ENCODE measurements at regions not wholly inside any gene's neighbourhood (a gene's known extent, or its start where the extent isn't known, plus 50 kb on each side); places are given as distances from the start of the nearest gene placed in this dataset.

DNA sequence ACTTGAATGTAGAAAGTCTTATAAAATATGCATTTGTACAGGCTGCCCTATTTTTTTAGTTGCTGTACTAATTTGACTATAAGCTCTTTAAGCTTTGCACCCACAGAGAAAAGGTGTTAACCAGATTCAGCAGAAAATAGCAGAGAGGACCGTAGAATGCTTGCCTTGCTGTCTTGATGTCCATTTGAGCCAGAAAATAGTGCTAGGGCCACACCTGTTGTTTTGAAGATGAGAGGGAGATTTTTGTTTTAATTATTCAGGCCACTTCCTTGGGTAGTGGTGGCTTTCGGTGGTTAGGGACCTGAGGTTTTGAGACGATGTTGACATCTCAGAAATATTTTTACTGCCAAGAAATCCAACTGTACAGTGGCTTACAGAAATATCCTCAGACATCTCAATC is 196.0 kb downstream of the SPATA31D1 start:
- TF ChIP-seq, protein P1, sequence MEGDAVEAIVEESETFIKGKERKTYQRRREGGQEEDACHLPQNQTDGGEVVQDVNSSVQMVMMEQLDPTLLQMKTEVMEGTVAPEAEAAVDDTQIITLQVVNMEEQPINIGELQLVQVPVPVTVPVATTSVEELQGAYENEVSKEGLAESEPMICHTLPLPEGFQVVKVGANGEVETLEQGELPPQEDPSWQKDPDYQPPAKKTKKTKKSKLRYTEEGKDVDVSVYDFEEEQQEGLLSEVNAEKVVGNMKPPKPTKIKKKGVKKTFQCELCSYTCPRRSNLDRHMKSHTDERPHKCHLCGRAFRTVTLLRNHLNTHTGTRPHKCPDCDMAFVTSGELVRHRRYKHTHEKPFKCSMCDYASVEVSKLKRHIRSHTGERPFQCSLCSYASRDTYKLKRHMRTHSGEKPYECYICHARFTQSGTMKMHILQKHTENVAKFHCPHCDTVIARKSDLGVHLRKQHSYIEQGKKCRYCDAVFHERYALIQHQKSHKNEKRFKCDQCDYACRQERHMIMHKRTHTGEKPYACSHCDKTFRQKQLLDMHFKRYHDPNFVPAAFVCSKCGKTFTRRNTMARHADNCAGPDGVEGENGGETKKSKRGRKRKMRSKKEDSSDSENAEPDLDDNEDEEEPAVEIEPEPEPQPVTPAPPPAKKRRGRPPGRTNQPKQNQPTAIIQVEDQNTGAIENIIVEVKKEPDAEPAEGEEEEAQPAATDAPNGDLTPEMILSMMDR (IDR thresholded peaks at IDR 0.05) = no peak

DNA sequence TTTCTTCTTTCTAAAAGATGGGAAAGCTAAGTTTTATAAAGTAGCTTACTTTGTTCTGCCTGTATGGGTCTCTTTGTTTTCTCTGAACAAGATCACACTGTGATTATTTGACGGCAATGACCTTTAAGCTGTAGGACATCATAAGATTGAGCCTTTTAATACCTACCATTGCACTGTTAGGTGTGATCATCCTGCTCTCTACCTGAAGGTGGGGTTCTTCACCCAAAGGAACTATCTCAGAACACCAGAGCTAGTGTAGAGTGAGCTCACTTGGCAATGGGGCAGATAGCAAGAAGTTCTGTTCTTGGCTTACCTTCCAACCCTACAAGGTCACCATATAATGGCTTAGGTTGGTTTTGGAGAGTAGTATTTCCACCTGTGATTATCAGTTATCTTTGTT is 200.2 kb downstream of the SPATA31D1 start:
- TF ChIP-seq, protein P1 (IDR thresholded peaks at IDR 0.05) = no peak; the same call in 1 of the 2 replicates

DNA sequence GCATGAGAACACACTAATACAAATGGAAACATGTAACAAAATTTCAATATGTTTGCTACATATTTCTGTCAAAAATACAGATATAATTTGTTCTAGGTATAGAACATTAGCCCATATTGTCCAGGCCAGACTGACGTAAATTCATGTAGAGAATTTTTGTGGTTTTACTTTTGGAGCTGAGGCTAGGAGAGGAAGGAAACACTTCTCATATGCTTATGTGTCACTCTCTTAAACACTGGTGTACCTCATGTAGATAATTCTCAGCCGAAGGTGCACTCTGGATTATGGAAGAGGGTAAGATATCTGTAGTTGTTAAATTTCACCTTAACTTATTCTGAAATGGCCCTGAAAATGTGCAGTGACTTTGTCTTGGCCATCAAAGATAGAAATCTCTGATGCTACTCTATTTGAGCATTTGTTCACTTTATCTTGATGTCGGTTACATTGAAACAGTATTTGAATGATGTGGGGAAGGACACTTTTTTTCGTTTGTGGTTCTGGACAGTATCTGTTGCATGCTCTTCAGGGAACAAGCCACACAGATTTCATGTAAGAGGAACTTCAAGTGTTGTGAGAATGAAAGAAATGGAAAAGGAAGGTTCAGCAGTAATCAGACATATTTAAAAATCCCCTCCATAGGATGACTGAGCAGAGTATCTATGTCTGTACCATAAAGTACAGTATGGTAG is 202.7 kb downstream of the SPATA31D1 start:
- TF ChIP-seq, protein P1 (IDR thresholded peaks at IDR 0.05) = no peak

DNA sequence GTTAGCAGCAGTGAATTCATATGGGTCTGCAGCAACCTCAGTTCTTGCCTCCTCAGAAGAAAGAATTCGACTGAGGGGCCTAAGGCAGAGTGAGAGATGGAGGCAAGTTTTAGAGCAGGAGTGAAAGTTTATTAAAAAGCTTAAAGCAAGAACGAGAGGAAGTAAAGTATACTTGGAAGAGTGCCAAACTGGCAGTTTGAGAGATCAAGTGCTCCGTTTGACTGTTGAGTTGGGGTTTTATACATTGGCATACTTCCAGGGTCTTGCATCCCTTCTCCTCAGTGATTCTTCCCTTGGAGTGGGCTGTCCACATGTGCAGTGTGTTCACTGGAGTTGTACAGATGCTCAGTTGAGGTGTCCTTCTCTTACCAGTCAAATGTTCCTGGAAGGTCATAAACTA is 203.6 kb downstream of the SPATA31D1 start:
- TF ChIP-seq, protein P1 (IDR thresholded peaks at IDR 0.05) = no peak

DNA sequence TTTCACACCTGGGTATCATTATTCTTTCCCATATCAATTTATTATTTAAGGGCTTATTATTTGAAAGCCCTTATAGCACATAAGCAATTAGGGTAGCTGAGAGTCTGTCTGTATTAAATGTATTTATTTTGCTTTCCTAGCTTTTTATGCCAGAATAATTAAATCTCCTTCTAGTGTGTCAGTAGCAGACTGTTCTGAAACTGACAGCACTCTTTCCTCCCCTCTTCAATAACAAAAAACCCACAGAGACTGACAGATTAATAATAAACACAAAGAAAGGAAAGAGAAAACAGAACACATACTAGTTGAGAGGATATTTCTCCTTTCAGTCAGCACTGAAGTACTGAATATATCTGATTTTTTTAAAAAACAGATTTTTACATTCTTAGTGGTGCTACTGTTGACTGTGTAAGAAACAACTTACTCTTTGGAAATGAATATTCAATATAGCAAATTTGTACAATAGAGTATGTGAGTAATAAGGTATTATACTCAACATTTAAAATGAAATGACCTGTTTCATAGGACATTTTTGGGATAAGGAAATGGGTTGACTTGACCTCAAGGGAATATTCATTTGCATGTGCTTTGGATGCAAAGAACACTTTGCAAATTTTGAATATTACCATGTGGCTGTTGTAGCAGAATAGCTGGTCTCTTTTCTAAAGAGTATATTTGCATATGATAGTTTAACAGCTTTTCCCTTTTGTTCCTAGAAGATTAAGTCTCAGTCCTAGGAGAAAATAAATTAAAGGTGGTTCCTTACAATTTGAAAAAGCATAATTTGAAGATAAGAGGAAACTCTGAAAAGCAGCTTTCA is 208.3 kb downstream of the SPATA31D1 start:
- TF ChIP-seq, protein P1 (IDR thresholded peaks at IDR 0.05) = no peak

DNA sequence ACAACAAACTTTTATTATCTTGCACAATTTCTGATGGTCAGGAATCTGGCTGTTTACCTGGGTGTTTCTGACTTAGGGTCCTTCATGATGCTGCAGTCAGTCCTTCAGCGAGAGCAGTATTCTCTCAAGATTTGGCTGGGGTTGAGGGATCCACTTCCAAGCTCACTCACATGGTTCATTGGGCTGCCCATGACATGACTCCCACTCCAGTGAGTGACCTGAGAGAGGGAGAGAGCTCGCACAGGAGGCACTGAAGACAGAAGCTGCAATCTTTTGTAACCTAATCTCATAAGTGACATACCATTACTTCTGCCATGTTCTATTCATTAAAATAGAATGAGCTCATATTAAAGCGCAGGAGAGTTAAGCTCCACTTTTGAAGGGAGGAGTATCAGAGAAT is 212.6 kb downstream of the SPATA31D1 start:
- TF ChIP-seq, protein P1 (IDR thresholded peaks at IDR 0.05) = no peak

DNA sequence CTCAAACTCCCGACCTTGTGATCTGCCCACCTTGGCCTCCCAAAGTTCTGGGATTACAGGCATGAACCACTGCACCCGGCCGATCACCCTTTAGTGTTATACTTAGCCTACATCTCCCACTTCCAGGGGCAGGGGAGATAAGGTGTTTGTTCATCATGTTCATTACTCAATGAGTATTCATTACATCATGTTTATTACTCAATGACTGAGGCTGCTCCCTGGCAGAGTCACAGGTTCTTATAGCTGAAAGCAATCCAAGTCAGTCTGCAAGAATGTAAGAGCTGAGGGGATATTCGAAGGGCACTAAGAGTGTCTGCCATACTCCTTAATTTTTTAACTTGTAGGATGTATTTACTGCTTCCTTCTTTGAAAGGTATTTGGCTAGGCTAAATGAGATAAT is 214.2 kb downstream of the SPATA31D1 start:
- TF ChIP-seq, protein P1 (IDR thresholded peaks at IDR 0.05) = no peak
